PFSK-1 (cell line): ENCODE measurements at regions not wholly inside any gene's neighbourhood (a gene's known extent, or its start where the extent isn't known, plus 50 kb on each side); places are given as distances from the start of the nearest gene placed in this dataset.

Experiments used
- FOXP2 ChIP-seq: optimal IDR thresholded peaks from 2 replicates; pipeline ENCODE3; 2011; ENCODE audit warnings: borderline replicate concordance, control low read depth, inconsistent platforms; ENCODE audit not compliant: insufficient read depth; ENCODE audit errors: extremely low read length, extremely low read depth
- POLR2AphosphoS5 ChIP-seq: IDR thresholded peaks from 2 replicates; pipeline ENCODE4 v1.6.1; 2012; ENCODE audit warnings: low read depth, mild to moderate bottlenecking, control low read depth, low read length, moderate library complexity
- SIN3A ChIP-seq: IDR thresholded peaks from 2 replicates; pipeline ENCODE4 v1.6.1; 2012; ENCODE audit warnings: mild to moderate bottlenecking, low read length, moderate library complexity, borderline replicate concordance; ENCODE audit not compliant: insufficient read depth
- TAF1 ChIP-seq: IDR thresholded peaks from 2 replicates; pipeline ENCODE4 v1.6.1; 2012; ENCODE audit warnings: low read length, control low read depth, borderline replicate concordance; ENCODE audit not compliant: insufficient read depth
- TF ChIP-seq, protein P1 (sequence below), 2 experiments: IDR thresholded peaks; 2 replicates each; pipeline versions ENCODE4 v1.6.1 to v1.8.0; 2011 to 2012; ENCODE audit warnings: low read depth in 2 of 2, low read length in 2 of 2, control low read depth in 1 of 2, inconsistent platforms in 1 of 2, mild to moderate bottlenecking in 1 of 2, moderate library complexity in 1 of 2; ENCODE audit not compliant: insufficient read depth in 1 of 2

DNA sequence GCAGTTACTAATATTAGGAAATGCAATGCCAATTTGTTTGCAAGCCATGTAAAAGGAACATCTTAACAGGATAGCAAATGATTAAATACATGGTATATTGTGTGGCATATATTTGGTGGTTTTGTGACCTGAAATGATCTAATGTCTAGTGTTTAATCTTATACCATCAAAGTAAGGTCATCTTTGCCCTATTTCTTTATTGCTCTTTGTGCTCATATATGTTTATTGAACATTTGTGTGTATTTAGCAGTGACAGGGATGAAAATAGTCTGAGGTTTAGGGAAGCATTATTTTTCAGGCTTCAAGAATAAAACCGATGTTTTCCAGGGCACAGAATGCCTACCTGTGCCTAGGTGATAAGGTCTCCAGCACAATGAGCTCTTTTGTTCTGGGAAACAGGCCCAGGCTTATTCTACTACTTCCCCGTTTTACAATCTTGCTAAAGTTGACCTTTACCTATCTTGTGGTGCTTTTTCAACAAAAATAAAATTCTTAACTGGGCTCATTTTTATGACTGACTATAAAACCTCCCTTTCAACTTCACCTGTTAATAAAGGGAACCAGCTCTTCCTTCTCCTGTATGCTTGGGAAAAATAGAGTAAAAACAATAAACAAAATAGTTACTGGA lies 105.6 kb upstream of the ANKH start:
- TF ChIP-seq SIN3A = no peak
- no peak for TF ChIP-seq FOXP2
- TF ChIP-seq POLR2AphosphoS5 = no peak
- no peak for TF ChIP-seq TAF1
- TF ChIP-seq, protein P1, sequence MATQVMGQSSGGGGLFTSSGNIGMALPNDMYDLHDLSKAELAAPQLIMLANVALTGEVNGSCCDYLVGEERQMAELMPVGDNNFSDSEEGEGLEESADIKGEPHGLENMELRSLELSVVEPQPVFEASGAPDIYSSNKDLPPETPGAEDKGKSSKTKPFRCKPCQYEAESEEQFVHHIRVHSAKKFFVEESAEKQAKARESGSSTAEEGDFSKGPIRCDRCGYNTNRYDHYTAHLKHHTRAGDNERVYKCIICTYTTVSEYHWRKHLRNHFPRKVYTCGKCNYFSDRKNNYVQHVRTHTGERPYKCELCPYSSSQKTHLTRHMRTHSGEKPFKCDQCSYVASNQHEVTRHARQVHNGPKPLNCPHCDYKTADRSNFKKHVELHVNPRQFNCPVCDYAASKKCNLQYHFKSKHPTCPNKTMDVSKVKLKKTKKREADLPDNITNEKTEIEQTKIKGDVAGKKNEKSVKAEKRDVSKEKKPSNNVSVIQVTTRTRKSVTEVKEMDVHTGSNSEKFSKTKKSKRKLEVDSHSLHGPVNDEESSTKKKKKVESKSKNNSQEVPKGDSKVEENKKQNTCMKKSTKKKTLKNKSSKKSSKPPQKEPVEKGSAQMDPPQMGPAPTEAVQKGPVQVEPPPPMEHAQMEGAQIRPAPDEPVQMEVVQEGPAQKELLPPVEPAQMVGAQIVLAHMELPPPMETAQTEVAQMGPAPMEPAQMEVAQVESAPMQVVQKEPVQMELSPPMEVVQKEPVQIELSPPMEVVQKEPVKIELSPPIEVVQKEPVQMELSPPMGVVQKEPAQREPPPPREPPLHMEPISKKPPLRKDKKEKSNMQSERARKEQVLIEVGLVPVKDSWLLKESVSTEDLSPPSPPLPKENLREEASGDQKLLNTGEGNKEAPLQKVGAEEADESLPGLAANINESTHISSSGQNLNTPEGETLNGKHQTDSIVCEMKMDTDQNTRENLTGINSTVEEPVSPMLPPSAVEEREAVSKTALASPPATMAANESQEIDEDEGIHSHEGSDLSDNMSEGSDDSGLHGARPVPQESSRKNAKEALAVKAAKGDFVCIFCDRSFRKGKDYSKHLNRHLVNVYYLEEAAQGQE (IDR thresholded peaks at IDR 0.05; ENCODE audit: insufficient read depth in 1 of 2, low read depth in 2 of 2, low read length in 2 of 2) = no peak

DNA sequence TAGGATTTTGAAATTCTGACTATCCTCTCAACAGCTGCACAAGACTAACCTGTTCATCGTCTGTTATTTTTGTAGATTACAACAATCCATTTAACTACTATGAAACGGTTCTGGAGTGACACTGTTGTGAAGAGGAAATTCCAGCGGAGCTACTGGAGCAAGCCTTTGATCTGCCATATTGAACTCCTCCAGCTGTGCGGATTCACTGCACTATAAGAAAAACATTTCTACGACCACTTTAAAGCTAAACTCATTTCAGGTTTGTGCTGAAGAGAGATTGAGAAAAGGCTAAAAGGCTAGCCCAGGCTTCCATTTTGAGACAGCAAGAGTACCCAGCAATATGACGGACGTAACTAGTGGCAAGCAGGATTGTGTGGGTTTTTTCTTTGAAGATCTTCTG lies 104.9 kb upstream of the ANKH start:
- TF ChIP-seq SIN3A (no peak), FOXP2 (no peak), TAF1 (no peak), POLR2AphosphoS5 (no peak)
- TF ChIP-seq, protein P1 (IDR thresholded peaks at IDR 0.05; ENCODE audit: insufficient read depth in 1 of 2, low read depth in 2 of 2, low read length in 2 of 2) = no peak

DNA sequence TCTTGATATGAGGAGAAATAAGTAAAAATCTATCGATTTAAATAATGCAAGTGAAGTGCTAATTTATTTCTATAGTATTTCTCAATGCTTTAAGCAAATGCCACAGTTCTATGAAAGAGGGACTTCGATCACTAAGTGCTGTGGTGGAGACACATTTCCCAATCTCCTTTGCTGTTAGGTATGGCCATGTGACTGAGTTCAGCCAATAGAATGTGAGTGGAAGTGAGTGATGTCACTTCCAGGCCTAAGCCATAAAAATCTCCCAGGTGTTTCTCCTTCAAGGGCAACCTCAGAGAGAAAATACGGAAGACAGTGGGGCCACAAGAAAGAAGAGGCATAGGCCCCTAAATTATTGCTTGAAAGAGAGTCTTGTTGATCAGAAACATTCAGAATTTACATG lies 100.3 kb upstream of the ANKH start:
- TF ChIP-seq POLR2AphosphoS5 = no peak
- no peak for TF ChIP-seq SIN3A
- TF ChIP-seq, protein P1 (IDR thresholded peaks at IDR 0.05; ENCODE audit: insufficient read depth in 1 of 2, low read depth in 2 of 2, low read length in 2 of 2) = no peak
- no peak for TF ChIP-seq TAF1
- TF ChIP-seq FOXP2 = no peak

DNA sequence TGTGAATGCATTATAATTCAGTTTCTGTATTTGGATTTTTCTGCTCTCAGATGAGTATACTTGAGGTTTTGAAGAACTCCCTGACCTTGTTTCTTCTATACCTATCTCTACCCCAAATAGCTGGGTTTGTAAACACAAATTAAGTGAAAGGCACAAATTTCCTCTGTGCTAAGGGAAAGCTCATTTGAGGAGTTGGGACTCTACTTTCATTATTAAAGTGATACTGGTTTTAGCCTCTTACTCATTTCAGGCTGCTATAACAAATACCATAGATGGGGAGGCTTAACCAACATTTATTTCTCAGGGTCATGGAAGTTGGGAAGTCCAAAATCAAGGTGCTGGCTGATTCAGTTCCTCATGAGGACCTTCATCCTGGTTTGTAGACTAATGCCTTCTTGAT lies 97.2 kb upstream of the ANKH start:
- TF ChIP-seq, protein P1 (IDR thresholded peaks at IDR 0.05; ENCODE audit: insufficient read depth in 1 of 2, low read depth in 2 of 2, low read length in 2 of 2) = no peak
- TF ChIP-seq TAF1 (no peak), POLR2AphosphoS5 (no peak), FOXP2 (no peak), SIN3A (no peak)
